Muscle layer of colon (tissue), 2 donors: ENCODE measurements at regions not wholly inside any gene's neighbourhood (a gene's known extent, or its start where the extent isn't known, plus 50 kb on each side); places are given as distances from the start of the nearest gene placed in this dataset.

Source experiments
- H3K27ac ChIP-seq: one replicate; pipeline ENCODE4 v1.7.0; 2013; ENCODE audit warnings: low read depth, mild to moderate bottlenecking, low read length, moderate library complexity
- H3K27me3 ChIP-seq, 2 donors: one replicate each; pipeline ENCODE4 v1.7.0; 2013; ENCODE audit warnings: low read length in 2 of 2, mild to moderate bottlenecking in 2 of 2; ENCODE audit not compliant: insufficient read depth in 2 of 2, control insufficient read depth in 1 of 2
- H3K36me3 ChIP-seq: one replicate; pipeline ENCODE4 v1.7.0; 2013; ENCODE audit warnings: mild to moderate bottlenecking, low read length; ENCODE audit not compliant: insufficient read depth
- H3K4me1 ChIP-seq: one replicate; pipeline ENCODE4 v1.7.0; 2013; ENCODE audit warnings: mild to moderate bottlenecking, low read length; ENCODE audit not compliant: insufficient read depth
- H3K4me3 ChIP-seq, 2 donors: one replicate each; pipeline ENCODE4 v1.7.0; 2013; ENCODE audit warnings: low read length in 2 of 2, low read depth in 1 of 2, mild to moderate bottlenecking in 1 of 2, moderate library complexity in 1 of 2
- H3K9ac ChIP-seq: one replicate; pipeline ENCODE4 v1.7.0; 2013; ENCODE audit warnings: low read length
- H3K9me3 ChIP-seq: one replicate; pipeline ENCODE4 v1.7.0; 2013; ENCODE audit warnings: mild to moderate bottlenecking, low read length
- donor health status: abdominal sarcoma.
- donor health status: Adenocarcinoma of cecum.

GRCh38 chr4:137390707-137391106, 141.6 kb downstream of the PCDH18 start:
- Histone ChIP-seq H3K4me1 (peaks cover 6% of the 10 kb centered on the region), H3K27ac (no peak overlapping the region), H3K27me3 (no peaks in the 10 kb centered on the region), H3K4me3 (no peak overlapping the region), H3K36me3 (no peaks in the 10 kb centered on the region), H3K9me3 (no peaks in the 10 kb centered on the region), H3K9ac (no peak overlapping the region)

GRCh38 chr4:137389911-137390520, 142.3 kb downstream of the PCDH18 start:
- Histone ChIP-seq H3K36me3 (no peaks in the 10 kb centered on the region), H3K4me3 (no peak overlapping the region), H3K27me3 (no peaks in the 10 kb centered on the region), H3K4me1 (peaks cover 6% of the 10 kb centered on the region), H3K27ac (no peak overlapping the region), H3K9me3 (no peaks in the 10 kb centered on the region), H3K9ac (no peak overlapping the region)

GRCh38 chr4:137387924-137388323, 144.4 kb downstream of the PCDH18 start:
- H3K27ac ChIP-seq, result no peak overlapping the region
- H3K9ac ChIP-seq, result no peak overlapping the region
- H3K4me1 ChIP-seq, result peaks cover 4% of the 10 kb centered on the region
- no peak overlapping the region for H3K4me3 ChIP-seq
- no peaks in the 10 kb centered on the region for H3K9me3 ChIP-seq
- H3K36me3 ChIP-seq, result no peaks in the 10 kb centered on the region
- H3K27me3 ChIP-seq, result no peaks in the 10 kb centered on the region

- H3K4me3 ChIP-seq, result no peak overlapping the region
- no peak overlapping the region for H3K9ac ChIP-seq
- H3K9me3 ChIP-seq, result no peaks in the 10 kb centered on the region
- H3K4me1 ChIP-seq, result no peaks in the 10 kb centered on the region
- H3K36me3 ChIP-seq, result no peaks in the 10 kb centered on the region
- no peaks in the 10 kb centered on the region for H3K27me3 ChIP-seq
- H3K27ac ChIP-seq, result no peak overlapping the region
Measured at GRCh38 chr4:137384476-137384875, 147.8 kb downstream of the PCDH18 start.

DNA sequence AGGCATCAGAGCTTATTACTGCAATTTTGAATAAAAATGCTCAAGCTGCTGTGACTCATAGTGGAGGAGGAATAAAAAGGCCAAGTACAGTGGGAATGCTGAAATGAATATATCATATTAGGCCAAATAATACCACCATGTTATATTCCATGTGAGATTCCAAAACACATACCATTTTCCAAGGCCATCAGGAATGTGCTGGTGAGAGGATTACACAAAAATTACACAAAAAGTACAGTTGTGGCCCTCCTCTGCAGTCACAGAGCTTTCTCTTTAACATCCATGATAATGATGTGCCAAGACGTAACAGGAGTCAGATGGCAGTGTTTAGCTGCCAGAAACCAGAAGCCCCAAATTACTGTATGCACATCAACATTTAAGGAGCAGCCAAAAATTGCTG, 153.5 kb downstream of the PCDH18 start:
- no peaks in the 10 kb centered on the region for H3K36me3 ChIP-seq
- peaks cover 10% of the 10 kb centered on the region for H3K4me1 ChIP-seq
- H3K9ac ChIP-seq, result no peak overlapping the region
- H3K27me3 ChIP-seq, result no peaks in the 10 kb centered on the region
- H3K4me3 ChIP-seq, result no peak overlapping the region
- no peak overlapping the region for H3K27ac ChIP-seq
- no peaks in the 10 kb centered on the region for H3K9me3 ChIP-seq

DNA sequence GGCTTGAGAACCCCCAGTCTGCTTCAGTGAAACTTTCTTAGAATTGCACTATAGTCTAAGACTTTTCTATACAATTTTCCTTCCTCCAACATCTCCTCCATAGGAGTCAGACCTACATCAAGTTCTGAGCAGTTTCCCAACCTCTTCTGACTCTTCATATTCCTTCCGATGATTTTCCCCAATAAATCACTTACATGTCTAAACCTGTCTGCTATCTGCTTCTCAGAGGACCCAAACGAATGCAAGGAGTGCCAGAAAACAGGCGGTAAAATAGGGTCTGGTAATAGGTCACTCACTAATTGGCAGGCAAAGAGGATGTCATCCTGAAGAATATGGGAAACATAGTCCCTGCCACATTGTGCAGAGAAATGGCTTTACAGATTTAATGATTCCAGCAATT, 153.9 kb downstream of the PCDH18 start:
- Histone ChIP-seq H3K27me3 (no peaks in the 10 kb centered on the region), H3K27ac (no peak overlapping the region), H3K9me3 (no peaks in the 10 kb centered on the region), H3K36me3 (no peaks in the 10 kb centered on the region), H3K4me1 (peaks cover 11% of the 10 kb centered on the region), H3K4me3 (no peak overlapping the region), H3K9ac (no peak overlapping the region)

- H3K9ac ChIP-seq, result no peak overlapping the region
- H3K4me3 ChIP-seq, result no peak overlapping the region
- no peaks in the 10 kb centered on the region for H3K9me3 ChIP-seq
- H3K27me3 ChIP-seq, result no peaks in the 10 kb centered on the region
- peaks cover 11% of the 10 kb centered on the region for H3K4me1 ChIP-seq
- no peaks in the 10 kb centered on the region for H3K36me3 ChIP-seq
- no peak overlapping the region for H3K27ac ChIP-seq
Measured at GRCh38 chr4:137376312-137376711, 156.0 kb downstream of the PCDH18 start.

DNA sequence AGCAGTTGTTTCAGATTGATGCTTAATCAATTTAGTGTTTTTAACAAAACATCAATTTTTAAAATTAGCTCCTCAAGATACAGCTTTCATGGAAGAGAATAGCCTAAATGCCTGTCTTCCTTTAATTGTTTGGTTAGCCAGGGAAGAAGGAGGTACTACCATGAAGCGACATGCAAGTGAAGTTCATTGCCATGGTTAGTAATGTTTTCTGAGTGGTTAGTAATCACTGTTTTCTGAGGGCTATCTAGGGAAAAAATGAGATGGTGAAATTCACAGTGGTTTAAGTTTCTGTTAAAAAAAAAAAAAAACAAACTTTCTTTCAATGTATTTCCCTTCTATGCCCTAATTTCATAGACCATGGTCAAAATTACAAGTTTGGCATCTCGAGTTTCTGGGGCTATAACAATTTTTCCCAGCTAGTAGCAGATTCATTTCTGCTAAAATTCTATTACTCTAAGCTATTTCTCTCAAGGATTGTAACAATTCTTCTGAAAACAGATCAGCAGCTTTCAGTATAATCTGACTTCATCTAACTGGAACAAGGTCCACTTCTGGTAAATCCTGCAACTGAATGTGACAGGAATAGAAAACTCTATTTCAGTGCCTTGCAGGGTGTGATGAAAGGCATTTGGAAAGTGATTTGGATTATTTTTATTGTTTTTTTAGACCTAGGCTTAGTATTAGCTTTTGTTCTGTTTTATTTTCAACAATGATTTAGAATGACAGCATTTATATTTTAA, 157.0 kb downstream of the PCDH18 start:
- no peaks in the 10 kb centered on the region for H3K27me3 ChIP-seq
- H3K36me3 ChIP-seq, result no peaks in the 10 kb centered on the region
- H3K4me3 ChIP-seq, result no peak overlapping the region
- H3K4me1 ChIP-seq, result peaks cover 16% of the 10 kb centered on the region
- no peaks in the 10 kb centered on the region for H3K9me3 ChIP-seq
- no peak overlapping the region for H3K9ac ChIP-seq
- H3K27ac ChIP-seq, result no peak overlapping the region

- no peak overlapping the region for H3K4me3 ChIP-seq
- H3K9ac ChIP-seq, result no peak overlapping the region
- peaks cover 35% of the 10 kb centered on the region for H3K4me1 ChIP-seq
- no peaks in the 10 kb centered on the region for H3K27me3 ChIP-seq
- no peaks in the 10 kb centered on the region for H3K9me3 ChIP-seq
- H3K27ac ChIP-seq, result peak overlapping the region; percentile 37
- no peaks in the 10 kb centered on the region for H3K36me3 ChIP-seq
Measured at GRCh38 chr4:137370679-137371078, 161.6 kb downstream of the PCDH18 start.

DNA sequence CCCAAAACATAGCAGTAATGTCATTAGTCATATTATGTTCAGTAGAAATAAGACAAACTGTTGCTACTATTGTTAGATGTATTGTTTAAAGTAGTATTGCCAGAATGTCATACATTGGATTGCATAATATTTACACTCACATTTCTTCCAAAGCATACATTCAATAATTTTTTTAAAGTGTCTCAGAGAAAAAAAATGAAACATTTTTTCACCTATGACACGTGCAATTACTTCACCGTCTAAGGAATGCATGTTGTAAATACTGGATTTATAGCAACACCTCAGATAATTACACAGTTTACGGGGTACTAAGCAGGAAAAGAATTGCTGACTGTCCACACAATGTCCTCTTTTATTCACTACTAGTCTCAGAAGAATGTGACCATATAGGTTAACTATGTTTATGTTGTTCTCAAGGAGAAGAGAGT, 162.1 kb downstream of the PCDH18 start:
- peak overlapping the region; percentile 37 for H3K27ac ChIP-seq
- H3K36me3 ChIP-seq, result no peaks in the 10 kb centered on the region
- no peak overlapping the region for H3K9ac ChIP-seq
- H3K4me3 ChIP-seq, result no peak overlapping the region
- peaks cover 35% of the 10 kb centered on the region for H3K4me1 ChIP-seq
- no peaks in the 10 kb centered on the region for H3K27me3 ChIP-seq
- H3K9me3 ChIP-seq, result no peaks in the 10 kb centered on the region

GRCh38 chr4:137367620-137368019, 164.7 kb downstream of the PCDH18 start:
- Histone ChIP-seq H3K27ac (no peak overlapping the region), H3K9ac (no peak overlapping the region), H3K27me3 (no peaks in the 10 kb centered on the region), H3K4me1 (peaks cover 24% of the 10 kb centered on the region), H3K9me3 (no peaks in the 10 kb centered on the region), H3K4me3 (no peak overlapping the region), H3K36me3 (no peaks in the 10 kb centered on the region)

GRCh38 chr4:137363496-137363895, 168.8 kb downstream of the PCDH18 start:
- Histone ChIP-seq H3K9me3 (no peaks in the 10 kb centered on the region), H3K4me1 (peaks cover 19% of the 10 kb centered on the region), H3K27ac (no peak overlapping the region), H3K27me3 (no peaks in the 10 kb centered on the region), H3K9ac (no peak overlapping the region), H3K4me3 (no peak overlapping the region), H3K36me3 (no peaks in the 10 kb centered on the region)
